ENCODE measurements at regions not wholly inside any gene's neighbourhood (a gene's known extent, or its start where the extent isn't known, plus 50 kb on each side); places are given as distances from the start of the nearest gene placed in this dataset.

DNA sequence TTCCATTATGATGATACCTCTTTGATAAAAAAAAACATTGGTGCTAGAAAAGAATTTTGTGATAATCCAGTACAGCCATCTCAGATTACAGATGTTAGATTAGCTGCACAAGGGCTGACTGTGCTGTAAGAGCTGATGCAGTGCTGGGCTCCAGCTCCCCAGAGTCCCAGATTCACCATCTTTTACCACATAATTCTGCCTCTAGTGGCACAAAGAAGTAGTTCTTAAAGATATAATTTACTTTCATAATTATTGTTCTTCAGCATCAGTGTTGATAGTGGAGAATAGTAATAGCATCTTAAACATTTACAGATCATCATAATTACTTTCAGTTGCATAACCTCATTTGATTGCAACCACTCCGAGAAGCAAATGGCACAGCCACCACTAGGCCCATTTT lies 262.1 kb downstream of the BRINP2 start:
- no peaks in the 10 kb centered on the region for H3K9me3 Mint-ChIP-seq
- TF ChIP-seq, protein P1, sequence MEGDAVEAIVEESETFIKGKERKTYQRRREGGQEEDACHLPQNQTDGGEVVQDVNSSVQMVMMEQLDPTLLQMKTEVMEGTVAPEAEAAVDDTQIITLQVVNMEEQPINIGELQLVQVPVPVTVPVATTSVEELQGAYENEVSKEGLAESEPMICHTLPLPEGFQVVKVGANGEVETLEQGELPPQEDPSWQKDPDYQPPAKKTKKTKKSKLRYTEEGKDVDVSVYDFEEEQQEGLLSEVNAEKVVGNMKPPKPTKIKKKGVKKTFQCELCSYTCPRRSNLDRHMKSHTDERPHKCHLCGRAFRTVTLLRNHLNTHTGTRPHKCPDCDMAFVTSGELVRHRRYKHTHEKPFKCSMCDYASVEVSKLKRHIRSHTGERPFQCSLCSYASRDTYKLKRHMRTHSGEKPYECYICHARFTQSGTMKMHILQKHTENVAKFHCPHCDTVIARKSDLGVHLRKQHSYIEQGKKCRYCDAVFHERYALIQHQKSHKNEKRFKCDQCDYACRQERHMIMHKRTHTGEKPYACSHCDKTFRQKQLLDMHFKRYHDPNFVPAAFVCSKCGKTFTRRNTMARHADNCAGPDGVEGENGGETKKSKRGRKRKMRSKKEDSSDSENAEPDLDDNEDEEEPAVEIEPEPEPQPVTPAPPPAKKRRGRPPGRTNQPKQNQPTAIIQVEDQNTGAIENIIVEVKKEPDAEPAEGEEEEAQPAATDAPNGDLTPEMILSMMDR (conservative IDR thresholded peaks at IDR 0.05), result peak; percentile 56
- no peak overlapping the region for H3K27ac Mint-ChIP-seq (ENCODE audit: unreplicated experiment)
- no peaks in the 10 kb centered on the region for H3K27me3 Mint-ChIP-seq (ENCODE audit: low read depth)
- H3K4me1 Mint-ChIP-seq, result no peaks in the 10 kb centered on the region
- H3K36me3 Mint-ChIP-seq (ENCODE audit: low read depth), result no peaks in the 10 kb centered on the region
- DNase-seq (ENCODE audit: low read depth, low spot score), result no peak
- no peak overlapping the region for H3K4me3 Mint-ChIP-seq

DNA sequence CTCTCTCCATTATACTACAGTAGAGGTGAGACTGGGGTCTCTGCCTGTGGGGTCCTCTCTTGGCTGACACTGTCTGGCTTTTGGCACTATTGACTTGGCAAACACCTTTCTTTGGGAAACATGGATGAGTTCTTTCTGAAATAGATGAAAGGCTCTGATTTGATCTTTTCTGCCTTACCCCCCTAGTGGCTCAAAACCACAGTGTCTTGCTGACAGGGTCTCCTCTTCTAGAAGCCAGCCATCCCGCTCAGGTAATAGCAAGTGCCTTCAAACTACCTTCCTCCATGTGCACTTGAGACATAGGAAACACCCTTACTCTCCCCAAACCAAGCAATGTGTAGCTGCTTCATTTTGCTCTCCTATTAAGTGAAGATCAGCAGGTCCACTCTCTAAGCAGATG lies 260.4 kb downstream of the BRINP2 start:
- H3K9me3 Mint-ChIP-seq, result no peaks in the 10 kb centered on the region

DNA sequence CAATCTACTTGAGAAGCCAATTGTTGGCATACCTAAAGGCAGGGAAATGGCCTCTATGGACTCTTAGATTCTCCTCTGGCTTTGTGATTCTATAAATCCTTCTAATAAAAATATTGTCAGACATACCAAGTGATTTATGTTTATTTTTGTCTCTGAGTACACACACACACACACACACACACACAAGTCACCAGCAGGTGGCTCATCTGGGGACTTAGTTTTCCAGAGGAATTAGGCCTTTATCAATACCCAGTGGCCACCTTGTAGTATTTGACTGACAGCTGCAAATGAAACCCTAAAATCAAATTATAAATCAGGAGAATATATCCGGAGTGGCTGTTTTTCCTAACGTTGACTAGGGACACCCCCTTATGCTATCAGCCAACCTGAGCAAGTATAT lies 258.5 kb downstream of the BRINP2 start:
- Mint-ChIP-seq H3K9me3 (no peaks in the 10 kb centered on the region), H3K36me3 (ENCODE audit: low read depth) (no peaks in the 10 kb centered on the region), H3K27ac (ENCODE audit: unreplicated experiment) (no peak overlapping the region), H3K4me3 (no peak overlapping the region), H3K27me3 (ENCODE audit: low read depth) (no peaks in the 10 kb centered on the region), H3K4me1 (no peaks in the 10 kb centered on the region)
- TF ChIP-seq, protein P1 (conservative IDR thresholded peaks at IDR 0.05), result peak; percentile 16
- DNase-seq (ENCODE audit: low read depth, low spot score), result no peak

More for the DNA sequence above, 260.4 kb downstream of the BRINP2 start:
- Mint-ChIP-seq H3K4me1 (no peaks in the 10 kb centered on the region), H3K27me3 (ENCODE audit: low read depth) (no peaks in the 10 kb centered on the region), H3K27ac (ENCODE audit: unreplicated experiment) (no peak overlapping the region), H3K4me3 (no peak overlapping the region), H3K36me3 (ENCODE audit: low read depth) (no peaks in the 10 kb centered on the region)
- TF ChIP-seq, protein P1 (conservative IDR thresholded peaks at IDR 0.05), result no peak
- no peak for DNase-seq (ENCODE audit: low read depth, low spot score)

DNA sequence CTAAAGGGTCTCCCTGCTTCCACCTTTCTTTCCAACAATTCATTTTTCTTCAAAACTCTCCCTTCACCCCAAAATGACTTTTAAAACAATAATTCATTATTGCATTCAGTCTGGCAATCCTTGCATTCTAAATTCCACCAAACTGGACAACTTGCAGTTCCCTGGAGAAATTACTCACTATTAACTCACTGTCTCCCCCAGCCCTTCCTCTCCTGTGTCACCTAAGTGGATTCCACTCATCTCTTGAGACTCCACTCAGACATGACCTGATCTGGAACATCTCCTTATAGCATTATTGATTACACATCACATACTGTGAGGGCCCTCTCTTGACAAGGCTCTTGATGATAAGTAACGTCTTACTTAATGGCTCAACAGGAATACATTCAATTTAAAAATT lies 257.1 kb downstream of the BRINP2 start:
- Mint-ChIP-seq H3K36me3 (ENCODE audit: low read depth) (no peaks in the 10 kb centered on the region), H3K4me3 (no peak overlapping the region), H3K4me1 (no peaks in the 10 kb centered on the region), H3K27me3 (ENCODE audit: low read depth) (no peaks in the 10 kb centered on the region), H3K27ac (ENCODE audit: unreplicated experiment) (no peak overlapping the region), H3K9me3 (no peaks in the 10 kb centered on the region)
- DNase-seq (ENCODE audit: low read depth, low spot score), result no peak
- TF ChIP-seq, protein P1 (conservative IDR thresholded peaks at IDR 0.05), result no peak

DNA sequence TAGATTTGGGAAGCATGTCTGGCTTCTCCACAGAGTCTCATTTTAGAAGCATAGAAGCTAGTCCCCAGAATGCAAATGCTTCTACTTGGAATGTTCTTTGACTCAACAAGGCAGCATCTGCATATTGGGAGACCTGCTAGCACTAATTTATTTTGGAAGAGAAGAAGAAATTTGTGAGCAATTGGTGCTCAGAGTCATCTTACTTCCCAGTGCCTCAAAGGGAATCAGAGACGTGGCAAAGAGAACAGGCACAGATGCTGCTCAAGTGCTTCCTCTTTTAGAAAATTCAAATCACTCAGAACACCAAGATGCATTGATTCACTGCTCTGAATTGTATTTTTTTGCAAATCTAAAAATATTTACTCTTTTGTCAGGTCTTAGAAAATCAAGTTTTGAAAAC lies 255.7 kb downstream of the BRINP2 start:
- Mint-ChIP-seq H3K9me3 (no peaks in the 10 kb centered on the region), H3K27ac (ENCODE audit: unreplicated experiment) (no peak overlapping the region), H3K4me3 (no peak overlapping the region), H3K36me3 (ENCODE audit: low read depth) (no peaks in the 10 kb centered on the region), H3K4me1 (no peaks in the 10 kb centered on the region), H3K27me3 (ENCODE audit: low read depth) (no peaks in the 10 kb centered on the region)
- TF ChIP-seq, protein P1 (conservative IDR thresholded peaks at IDR 0.05), result no peak
- no peak for DNase-seq (ENCODE audit: low read depth, low spot score)

DNA sequence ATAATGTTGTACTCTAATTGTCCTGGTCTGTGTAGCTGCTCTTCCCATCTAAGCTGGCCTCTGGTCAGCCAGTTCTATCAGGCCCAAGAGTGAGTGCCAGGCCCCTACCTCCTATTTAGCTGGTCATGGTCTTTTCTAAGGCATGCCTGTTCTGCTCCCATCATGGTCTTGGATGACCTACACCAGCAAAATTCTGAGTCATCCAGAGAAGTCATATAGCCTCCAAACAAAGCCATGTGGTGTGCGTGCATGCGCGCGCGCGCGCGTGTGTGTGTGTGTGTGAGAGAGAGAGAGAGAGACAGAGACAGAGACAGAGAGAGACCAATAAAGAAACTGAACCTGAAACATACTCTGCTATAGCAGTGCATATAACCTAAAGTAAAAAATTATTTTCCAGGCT lies 254.4 kb downstream of the BRINP2 start:
- TF ChIP-seq, protein P1 (conservative IDR thresholded peaks at IDR 0.05), result no peak
- no peak for DNase-seq (ENCODE audit: low read depth, low spot score)
- no peaks in the 10 kb centered on the region for H3K36me3 Mint-ChIP-seq (ENCODE audit: low read depth)
- no peaks in the 10 kb centered on the region for H3K27me3 Mint-ChIP-seq (ENCODE audit: low read depth)
- H3K27ac Mint-ChIP-seq (ENCODE audit: unreplicated experiment), result no peak overlapping the region
- H3K4me1 Mint-ChIP-seq, result no peaks in the 10 kb centered on the region
- no peaks in the 10 kb centered on the region for H3K9me3 Mint-ChIP-seq
- no peak overlapping the region for H3K4me3 Mint-ChIP-seq
